ENCODE measurements at regions not wholly inside any gene's neighbourhood (a gene's known extent, or its start where the extent isn't known, plus 50 kb on each side); places are given as distances from the start of the nearest gene placed in this dataset.

GRCh38 chr12:46970636-46971035, 108.8 kb upstream of the PCED1B start:
- TF ChIP-seq EHMT2 (IDR thresholded peaks at IDR 0.05; ENCODE audit: low read depth) = no peak
- TF ChIP-seq, protein P1, sequence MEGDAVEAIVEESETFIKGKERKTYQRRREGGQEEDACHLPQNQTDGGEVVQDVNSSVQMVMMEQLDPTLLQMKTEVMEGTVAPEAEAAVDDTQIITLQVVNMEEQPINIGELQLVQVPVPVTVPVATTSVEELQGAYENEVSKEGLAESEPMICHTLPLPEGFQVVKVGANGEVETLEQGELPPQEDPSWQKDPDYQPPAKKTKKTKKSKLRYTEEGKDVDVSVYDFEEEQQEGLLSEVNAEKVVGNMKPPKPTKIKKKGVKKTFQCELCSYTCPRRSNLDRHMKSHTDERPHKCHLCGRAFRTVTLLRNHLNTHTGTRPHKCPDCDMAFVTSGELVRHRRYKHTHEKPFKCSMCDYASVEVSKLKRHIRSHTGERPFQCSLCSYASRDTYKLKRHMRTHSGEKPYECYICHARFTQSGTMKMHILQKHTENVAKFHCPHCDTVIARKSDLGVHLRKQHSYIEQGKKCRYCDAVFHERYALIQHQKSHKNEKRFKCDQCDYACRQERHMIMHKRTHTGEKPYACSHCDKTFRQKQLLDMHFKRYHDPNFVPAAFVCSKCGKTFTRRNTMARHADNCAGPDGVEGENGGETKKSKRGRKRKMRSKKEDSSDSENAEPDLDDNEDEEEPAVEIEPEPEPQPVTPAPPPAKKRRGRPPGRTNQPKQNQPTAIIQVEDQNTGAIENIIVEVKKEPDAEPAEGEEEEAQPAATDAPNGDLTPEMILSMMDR (IDR thresholded peaks at IDR 0.05) = no peak
- no peak for TF ChIP-seq ESRRA (IDR thresholded peaks at IDR 0.05; ENCODE audit: borderline replicate concordance, low read length)
- no peak for TF ChIP-seq ZFP36 (IDR thresholded peaks at IDR 0.05; ENCODE audit: borderline replicate concordance, partially characterized antibody)
- no peak for TF ChIP-seq HMGXB4 (CRISPR knock-in tag; IDR thresholded peaks at IDR 0.05; ENCODE audit: borderline replicate concordance)
- no peak for TF ChIP-seq RAD21 (conservative IDR thresholded peaks at IDR 0.05 in 1 of 2, IDR thresholded peaks at IDR 0.05 in 1 of 2)
- TF ChIP-seq POLR2A (IDR thresholded peaks at IDR 0.05; ENCODE audit: low read length) = no peak
- TF ChIP-seq POLR2AphosphoS2 (conservative IDR thresholded peaks at IDR 0.05; ENCODE audit: low read length) = no peak
- TF ChIP-seq CHD2 (IDR thresholded peaks at IDR 0.05; ENCODE audit: low read length, partially characterized antibody) = no peak
- TF ChIP-seq RNF2 (IDR thresholded peaks at IDR 0.05; ENCODE audit: borderline replicate concordance, low read depth) = no peak
